Effector CD8-positive, alpha-beta T cell (primary cell): ENCODE measurements at regions not wholly inside any gene's neighbourhood (a gene's known extent, or its start where the extent isn't known, plus 50 kb on each side); places are given as distances from the start of the nearest gene placed in this dataset.
"Not testable (repeated sequence)": the region's sequence is repeated elsewhere in the genome, so short reads cannot be mapped to it uniquely, and the experiment has no call there.

Experiments used
- DNase-seq: peaks from one replicate; lab custom pipeline; 2025; lab: John Stamatoyannopoulos, UW

GRCh38 chr9:6104406-6104805 lies 89.0 kb upstream of the RANBP6 start:
- not testable (repeated sequence) for DNase-seq

- DNase-seq = not testable (repeated sequence)
Observed at GRCh38 chr9:6103911-6104310, 88.5 kb upstream of the RANBP6 start.

- DNase-seq = not testable (repeated sequence)
Observed at GRCh38 chr9:6102336-6102987, 87.0 kb upstream of the RANBP6 start.

GRCh38 chr9:6101725-6102124 lies 86.3 kb upstream of the RANBP6 start:
- not testable (repeated sequence) for DNase-seq

DNA sequence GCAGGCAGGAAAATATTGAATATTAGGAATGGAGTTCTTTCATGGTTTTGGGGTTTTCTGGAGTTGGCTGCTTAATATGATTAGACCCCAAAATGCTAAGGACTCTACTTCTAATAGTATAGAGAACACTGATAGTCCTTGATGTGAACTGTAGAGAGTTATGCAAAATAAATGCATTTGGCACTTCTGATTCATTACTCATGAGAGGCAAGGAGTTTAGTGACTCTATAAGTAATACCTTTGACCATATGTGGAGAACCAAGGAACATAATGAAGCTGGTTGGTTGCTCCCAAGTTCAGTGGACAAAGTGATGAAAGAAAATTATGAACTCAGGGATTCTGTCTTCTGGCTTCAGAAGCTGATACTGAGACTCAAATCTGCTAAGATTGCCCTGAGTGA lies 83.9 kb upstream of the RANBP6 start:
- DNase-seq = not testable (repeated sequence)

DNA sequence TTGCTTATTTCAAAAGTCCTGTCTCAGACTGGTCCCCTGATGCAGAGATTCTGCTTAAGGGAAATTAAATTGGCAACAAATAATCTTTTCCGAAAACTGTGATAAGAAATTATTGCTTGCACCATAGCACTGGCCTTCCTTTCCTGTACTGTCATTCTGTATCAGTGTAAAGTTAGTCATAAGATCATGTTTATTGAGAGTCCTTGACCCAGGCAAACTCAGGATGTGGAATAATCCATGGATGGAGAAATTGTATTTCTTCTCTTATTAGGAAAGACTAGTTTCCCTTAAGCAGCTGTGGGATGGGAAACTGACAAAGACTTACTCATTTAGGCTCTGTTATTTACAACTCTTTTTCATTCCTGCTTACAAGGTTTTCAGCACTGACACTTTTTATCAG lies 83.0 kb upstream of the RANBP6 start:
- DNase-seq = no peak

DNA sequence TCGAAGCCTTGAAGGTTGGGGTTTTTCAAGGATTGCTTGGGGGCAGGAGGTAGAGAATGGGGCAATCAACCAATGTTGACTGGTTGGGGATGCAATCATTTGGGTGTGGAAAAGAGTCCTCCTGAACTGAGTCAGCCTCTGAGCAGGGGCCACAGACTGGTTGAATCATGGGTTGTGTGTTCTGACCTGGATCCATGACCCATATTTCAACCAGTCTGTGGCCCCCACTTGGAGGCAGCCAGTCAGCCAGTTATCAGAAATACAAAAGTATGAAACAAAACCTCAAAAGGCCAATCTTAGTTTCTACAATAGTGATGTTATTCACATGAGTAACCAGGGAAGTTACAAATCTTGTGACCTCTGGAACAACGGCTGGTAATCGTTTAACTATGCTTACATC lies 81.4 kb upstream of the RANBP6 start:
- no peak for DNase-seq

- no peak for DNase-seq
Observed at GRCh38 chr9:6090277-6091210, 75.1 kb upstream of the RANBP6 start.

GRCh38 chr9:6089300-6089699 lies 73.9 kb upstream of the RANBP6 start:
- DNase-seq = no peak

DNA sequence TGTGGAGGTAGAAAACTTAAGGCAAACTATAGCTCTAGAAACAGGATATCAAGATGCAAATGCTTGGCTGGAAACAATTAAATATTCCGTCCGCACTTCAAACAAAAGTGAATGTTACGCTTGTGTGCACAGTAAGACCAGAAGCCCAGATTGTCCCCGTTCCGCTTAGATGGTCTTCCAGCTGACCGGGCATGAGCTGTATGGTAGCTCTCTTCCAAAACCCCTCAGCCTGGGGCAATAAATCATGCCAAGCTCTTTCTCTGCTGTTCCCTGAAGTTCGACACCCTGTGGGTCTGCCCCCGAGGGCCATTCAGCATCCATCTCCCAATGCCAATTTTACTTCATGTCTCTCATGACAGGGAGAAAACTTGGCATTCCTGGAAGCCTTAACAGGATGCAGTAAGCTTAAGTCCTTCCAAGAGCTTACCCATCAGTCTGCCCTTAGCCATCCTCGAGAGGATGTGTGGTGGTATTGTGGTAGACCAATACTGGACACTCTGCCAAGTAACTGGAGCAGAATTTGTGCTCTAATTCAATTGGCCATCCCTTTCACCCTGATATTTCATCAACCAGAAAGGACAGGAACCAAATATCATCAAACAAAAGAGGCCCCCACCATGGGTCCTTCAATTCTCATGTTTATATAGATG lies 70.7 kb upstream of the RANBP6 start:
- DNase-seq = no peak

DNA sequence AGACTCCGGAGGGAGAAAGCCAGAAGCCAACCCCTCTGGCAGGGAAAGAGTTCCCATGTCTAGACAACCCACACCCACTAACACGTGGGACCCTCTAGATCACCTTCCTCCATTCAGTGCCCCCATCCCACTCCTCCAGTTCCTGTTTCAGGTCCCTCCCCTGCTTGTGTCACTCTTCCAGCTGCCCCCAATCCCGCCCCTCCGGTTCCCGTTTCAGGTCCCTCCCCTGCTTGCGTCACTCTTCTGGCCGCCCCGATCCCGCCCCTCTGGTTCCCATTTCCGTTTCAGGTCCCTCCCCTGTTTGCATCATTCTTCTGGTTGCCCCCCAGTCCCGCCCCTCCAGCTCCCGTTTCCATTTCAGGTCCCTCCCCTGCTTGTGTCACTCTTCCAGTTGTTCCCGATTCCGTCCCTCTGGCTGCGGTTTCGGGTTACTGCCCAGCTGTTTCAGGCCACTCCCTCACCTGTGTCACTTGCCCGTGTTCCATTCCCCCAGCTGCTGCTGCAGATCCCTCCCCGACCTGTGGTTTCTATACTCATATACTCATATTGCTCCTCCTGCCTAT lies 64.8 kb upstream of the RANBP6 start:
- DNase-seq = peak; percentile 65

- DNase-seq = no peak
Observed at GRCh38 chr9:6079386-6079785, 64.0 kb upstream of the RANBP6 start.

DNA sequence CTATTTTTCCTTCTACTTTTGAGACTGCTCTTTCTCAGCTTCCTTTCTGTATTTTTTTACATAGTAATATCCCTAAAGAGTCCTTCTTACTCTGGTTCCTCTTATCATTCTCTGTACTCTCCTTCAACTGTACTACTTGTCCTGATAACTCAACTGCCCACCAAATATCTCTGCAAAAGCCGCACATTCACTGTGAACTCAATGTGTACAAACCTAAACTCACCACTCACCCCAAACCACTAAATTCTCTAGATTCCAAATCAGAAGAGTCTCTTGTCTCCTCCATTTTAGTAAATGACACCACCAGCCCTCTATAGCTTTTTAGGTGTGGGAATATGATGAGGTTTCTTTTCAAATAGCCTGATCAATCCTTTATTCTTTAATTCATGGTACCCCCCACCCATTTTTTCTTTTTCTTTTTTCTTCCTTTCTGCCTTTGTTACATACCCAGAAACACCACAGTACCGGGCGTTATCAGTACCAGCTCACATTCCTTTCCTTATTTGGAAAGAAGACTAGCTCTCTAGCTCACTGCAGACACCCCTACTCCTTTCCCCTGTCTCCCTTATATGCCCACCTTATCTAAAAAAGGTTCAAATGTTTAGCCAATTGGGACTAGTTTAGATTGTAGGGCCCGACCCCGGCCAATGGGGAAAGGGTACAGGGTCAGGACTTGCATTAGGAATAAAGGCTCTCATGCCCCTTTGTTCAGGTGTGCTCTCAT lies 63.1 kb upstream of the RANBP6 start:
- no peak for DNase-seq

DNA sequence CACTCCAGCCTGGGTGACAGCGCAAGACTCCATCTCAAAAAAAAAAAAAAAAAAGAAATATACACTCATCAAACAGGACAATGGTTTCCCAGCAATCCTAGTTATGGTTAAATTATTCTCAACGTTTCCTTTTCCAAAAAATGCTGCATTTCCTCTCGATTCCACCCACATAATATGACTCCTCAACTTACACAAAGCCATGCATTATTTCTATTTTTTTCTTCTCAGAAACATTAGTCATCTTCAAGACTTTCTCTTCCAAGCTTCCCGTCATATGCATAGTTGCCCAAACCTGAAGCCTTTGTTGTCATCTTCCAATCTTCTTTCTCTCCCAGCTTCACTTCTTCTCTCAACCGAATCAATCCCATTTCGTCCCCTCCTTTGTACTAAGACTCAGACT lies 61.4 kb upstream of the RANBP6 start:
- no peak for DNase-seq

DNA sequence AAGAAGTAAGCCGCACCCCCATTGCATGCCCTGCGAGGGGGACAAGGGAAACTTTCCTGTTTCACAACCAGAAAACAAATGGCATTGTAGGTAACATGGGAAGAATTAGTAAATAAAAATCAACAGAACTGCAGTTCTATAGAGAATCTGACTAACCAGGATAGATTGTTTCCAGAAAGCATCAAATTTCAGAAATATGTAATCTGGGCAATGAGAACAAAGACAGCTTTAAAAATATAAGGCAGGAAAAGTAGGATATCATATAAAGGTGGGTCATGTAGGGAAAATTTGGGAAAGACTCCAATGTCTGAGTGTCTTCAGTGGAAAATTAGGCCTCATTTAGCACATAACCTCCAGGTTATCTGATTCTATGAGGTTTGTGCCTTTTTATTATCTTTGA lies 58.3 kb upstream of the RANBP6 start:
- DNase-seq = no peak

DNA sequence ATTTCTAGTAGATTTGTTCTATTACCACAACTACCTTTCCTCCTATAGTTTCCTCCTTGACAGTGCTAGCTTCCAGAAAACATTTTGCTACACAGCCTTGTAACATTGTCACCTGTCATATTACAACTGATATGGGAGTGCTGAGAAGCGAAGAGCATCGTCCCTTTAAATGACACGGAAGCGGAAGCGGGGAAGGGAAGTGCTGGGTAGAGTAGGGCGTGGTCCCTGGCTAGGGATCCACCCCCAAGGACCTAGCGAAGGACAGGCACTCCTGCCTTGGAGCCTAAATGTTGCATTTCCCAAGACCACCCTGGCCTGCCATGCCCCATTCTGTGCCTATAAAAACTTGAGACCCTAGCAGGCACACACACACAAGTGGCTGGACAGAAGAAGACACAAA lies 57.4 kb upstream of the RANBP6 start:
- no peak for DNase-seq

GRCh38 chr9:6072453-6072852 lies 57.0 kb upstream of the RANBP6 start:
- no peak for DNase-seq

- DNase-seq = no peak
Observed at GRCh38 chr9:6068983-6069382, 53.6 kb upstream of the RANBP6 start.

DNA sequence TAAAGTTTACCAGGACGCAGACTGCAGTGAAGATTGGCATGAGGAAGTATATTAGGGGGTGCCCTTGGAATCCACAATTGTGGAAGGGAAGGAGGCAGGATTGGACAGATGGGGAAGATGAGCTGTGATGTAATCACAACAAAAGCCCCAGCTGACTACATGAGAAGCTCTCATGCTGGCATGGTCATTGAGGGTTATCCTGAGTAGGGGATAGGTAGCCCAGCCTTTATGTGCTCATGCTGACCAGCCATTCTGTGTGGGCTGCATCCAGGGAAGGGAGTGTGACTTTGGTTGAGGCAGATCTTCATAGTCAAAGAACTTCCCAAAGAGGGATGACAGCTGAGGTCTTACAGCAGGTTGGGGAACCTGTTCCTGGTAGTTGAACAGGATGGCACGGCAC lies 52.0 kb upstream of the RANBP6 start:
- no peak for DNase-seq
